HepG2 (cell line): ENCODE measurements at regions not wholly inside any gene's neighbourhood (a gene's known extent, or its start where the extent isn't known, plus 50 kb on each side); places are given as distances from the start of the nearest gene placed in this dataset.

Experiments used
- ATRX ChIP-seq: sonication (generic); formaldehyde crosslinking; IDR thresholded peaks from 2 replicates; pipeline ENCODE4 v1.4.0; 2020; ENCODE audit warnings: missing genetic modification reagents, borderline replicate concordance
- BATF2 ChIP-seq: sonication (generic); formaldehyde crosslinking; IDR thresholded peaks from 2 replicates; pipeline ENCODE4 v1.8.0; 2022; ENCODE audit warnings: mild to moderate bottlenecking, missing genetic modification reagents, moderate library complexity
- CCDC6 ChIP-seq: sonication (generic); formaldehyde crosslinking; IDR thresholded peaks from 2 replicates; pipeline ENCODE4 v1.8.1; 2022; ENCODE audit warnings: mild to moderate bottlenecking, missing genetic modification reagents, moderate library complexity
- DNMT1 ChIP-seq: sonication (generic); formaldehyde crosslinking; IDR thresholded peaks from 2 replicates; pipeline ENCODE4 v1.5.1; 2020; ENCODE audit warnings: mild to moderate bottlenecking, missing genetic modification reagents
- HMG20A ChIP-seq: IDR thresholded peaks from 2 replicates; pipeline ENCODE4 v1.6.1; 2016; ENCODE audit warnings: borderline replicate concordance
- HNRNPH1 ChIP-seq: fragments of 200-400 bp; formaldehyde crosslinking; optimal IDR thresholded peaks from 2 replicates; pipeline ENCODE3; 2017; ENCODE audit warnings: mild to moderate bottlenecking, low read depth, low read length
- HOXA3 ChIP-seq: sonication (generic); formaldehyde crosslinking; IDR thresholded peaks from 2 replicates; pipeline ENCODE4 v1.5.0; 2020; ENCODE audit warnings: missing genetic modification reagents
- IKZF5 ChIP-seq: IDR thresholded peaks from 2 replicates; pipeline ENCODE4 v1.6.1; 2018; ENCODE audit warnings: missing genetic modification reagents, mild to moderate bottlenecking, missing compliant biosample characterization
- JUND ChIP-seq: sonication (generic); formaldehyde crosslinking; IDR thresholded peaks from 2 replicates; pipeline ENCODE4 v1.8.0; 2022; ENCODE audit warnings: mild to moderate bottlenecking, missing genetic modification reagents
- KAT8 ChIP-seq: IDR thresholded peaks from 2 replicates; pipeline ENCODE4 v1.6.1; 2016; ENCODE audit warnings: missing genetic modification reagents, missing compliant biosample characterization
- KLF9 ChIP-seq: IDR thresholded peaks from 2 replicates; pipeline ENCODE4 v1.6.1; 2016; ENCODE audit warnings: low read depth
- MXD3 ChIP-seq: IDR thresholded peaks from 2 replicates; pipeline ENCODE4 v1.6.1; 2016; ENCODE audit warnings: mild to moderate bottlenecking, missing biosample characterization, missing genetic modification reagents
- NFE2L2 ChIP-seq: fragments of 150-350 bp; IDR thresholded peaks from 2 replicates; pipeline ENCODE4 v1.6.1; 2014; ENCODE audit warnings: low read length
- NR2F6 ChIP-seq, 2 experiments: IDR thresholded peaks; 2 replicates each; pipeline ENCODE4 v1.6.1; 2016; ENCODE audit warnings: antibody characterized with exemption in 1 of 2, mild to moderate bottlenecking in 1 of 2
- PAX8 ChIP-seq: sonication (generic); formaldehyde crosslinking; IDR thresholded peaks from 2 replicates; pipeline ENCODE4 v1.8.0; 2022; ENCODE audit warnings: mild to moderate bottlenecking, missing genetic modification reagents, borderline replicate concordance
- PCBP2 ChIP-seq: fragments of 200-400 bp; formaldehyde crosslinking; optimal IDR thresholded peaks from 2 replicates; pipeline ENCODE3; 2018; ENCODE audit warnings: low read length, low read depth; ENCODE audit not compliant: poor library complexity, severe bottlenecking
- PHB2 ChIP-seq: fragments of 450-650 bp; IDR thresholded peaks from 2 replicates; pipeline ENCODE4 v1.6.1; 2018; ENCODE audit not compliant: partially characterized antibody
- POGZ ChIP-seq: sonication (generic); formaldehyde crosslinking; IDR thresholded peaks from 2 replicates; pipeline ENCODE4 v1.4.0; 2020; ENCODE audit warnings: mild to moderate bottlenecking, missing genetic modification reagents
- POLR2A ChIP-seq, 2 experiments: IDR thresholded peaks; 2 replicates each; pipeline ENCODE4 v1.6.1; 2011; ENCODE audit warnings: low read depth in 2 of 2, low read length in 2 of 2, mild to moderate bottlenecking in 1 of 2, moderate library complexity in 1 of 2; ENCODE audit not compliant: insufficient read depth in 1 of 2
- PRPF4 ChIP-seq: fragments of 200-400 bp; formaldehyde crosslinking; IDR thresholded peaks from 2 replicates; pipeline ENCODE4 v1.6.1; 2016; ENCODE audit warnings: low read length, low read depth; ENCODE audit not compliant: poor library complexity, severe bottlenecking
- SALL2 ChIP-seq: sonication (generic); formaldehyde crosslinking; IDR thresholded peaks from 2 replicates; pipeline ENCODE4 v1.8.1; 2023; ENCODE audit warnings: mild to moderate bottlenecking, missing genetic modification reagents, inconsistent platforms
- SAP130 ChIP-seq: IDR thresholded peaks from 2 replicates; pipeline ENCODE4 v1.6.1; 2016; ENCODE audit warnings: low read depth
- SETDB1 ChIP-seq: sonication (generic); formaldehyde crosslinking; IDR thresholded peaks from 2 replicates; pipeline ENCODE4 v1.5.1; 2020; ENCODE audit warnings: missing genetic modification reagents, mild to moderate bottlenecking, borderline replicate concordance
- TFE3 ChIP-seq: IDR thresholded peaks from 2 replicates; pipeline ENCODE4 v1.6.1; 2016
- XRCC5 ChIP-seq: fragments of 200-400 bp; formaldehyde crosslinking; optimal IDR thresholded peaks from 2 replicates; pipeline ENCODE3; 2017; ENCODE audit warnings: mild to moderate bottlenecking, low read length
- ZNF432 ChIP-seq: sonication (generic); formaldehyde crosslinking; IDR thresholded peaks from 2 replicates; pipeline ENCODE4 v1.5.0; 2020; ENCODE audit warnings: missing genetic modification reagents, mild to moderate bottlenecking, borderline replicate concordance
- ZNF552 ChIP-seq: sonication (generic); formaldehyde crosslinking; IDR thresholded peaks from 2 replicates; pipeline ENCODE4 v1.9.0; 2022; ENCODE audit warnings: missing genetic modification reagents, mild to moderate bottlenecking, borderline replicate concordance
- TF ChIP-seq, protein P1 (sequence below): sonication (generic); formaldehyde crosslinking; IDR thresholded peaks from 2 replicates; pipeline ENCODE4 v1.5.0; 2020; ENCODE audit warnings: mild to moderate bottlenecking, missing genetic modification reagents

DNA sequence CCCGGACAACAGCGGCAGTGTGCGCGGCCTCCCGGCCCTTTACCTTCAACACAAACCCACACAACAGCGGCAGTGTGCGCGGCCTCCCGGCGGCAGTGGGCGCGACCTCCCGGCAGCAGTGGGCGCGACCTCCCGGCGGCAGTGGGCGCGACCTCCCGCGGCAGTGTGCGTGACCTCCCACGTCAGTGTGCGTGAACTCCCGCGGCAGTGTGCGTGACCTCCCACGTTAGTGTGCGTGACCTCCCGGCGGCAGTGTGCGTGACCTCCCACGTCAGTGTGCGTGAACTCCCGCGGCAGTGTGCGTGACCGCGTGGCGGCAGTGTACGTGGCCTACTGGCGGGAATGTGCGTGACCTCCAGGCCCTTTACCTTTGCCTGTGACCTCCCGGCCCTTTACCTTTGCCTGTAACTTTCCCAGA lies 576.6 kb upstream of the FRG1 start (continued):
- TF ChIP-seq BATF2 (CRISPR knock-in tag) (no peak), NR2F6 (IDR thresholded peaks at IDR 0.05) (peak; percentile 61), NR2F6 (CRISPR knock-in tag; IDR thresholded peaks at IDR 0.05) (peak; percentile 77), SALL2 (no peak), ATRX (CRISPR knock-in tag) (no peak), HMG20A (no peak), PHB2 (no peak), KLF9 (CRISPR knock-in tag) (no peak), SETDB1 (CRISPR knock-in tag) (no peak), NFE2L2 (no peak), ZNF432 (CRISPR knock-in tag) (no peak), DNMT1 (CRISPR knock-in tag) (no peak), IKZF5 (CRISPR knock-in tag) (no peak), KAT8 (peak; percentile 66), HOXA3 (CRISPR knock-in tag) (peak; percentile 65), POGZ (peak; percentile 80), POLR2A (IDR thresholded peaks at IDR 0.05; ENCODE audit: insufficient read depth in 1 of 2, low read depth in 2 of 2, low read length in 2 of 2) (peak; percentile 38 to 54; a peak in 2 of 4 replicates), SAP130 (peak; percentile 30; the same call in 1 of the 2 replicates), MXD3 (CRISPR knock-in tag) (no peak), HNRNPH1 (no peak), ZNF552 (no peak), CCDC6 (CRISPR knock-in tag) (no peak), PCBP2 (no peak), JUND (CRISPR knock-in tag) (no peak), PAX8 (CRISPR knock-in tag) (no peak), XRCC5 (no peak), TFE3 (0 out of 2 replicates have a peak, but pooled peaks have one; percentile 19), PRPF4 (no peak)
- TF ChIP-seq, protein P1, sequence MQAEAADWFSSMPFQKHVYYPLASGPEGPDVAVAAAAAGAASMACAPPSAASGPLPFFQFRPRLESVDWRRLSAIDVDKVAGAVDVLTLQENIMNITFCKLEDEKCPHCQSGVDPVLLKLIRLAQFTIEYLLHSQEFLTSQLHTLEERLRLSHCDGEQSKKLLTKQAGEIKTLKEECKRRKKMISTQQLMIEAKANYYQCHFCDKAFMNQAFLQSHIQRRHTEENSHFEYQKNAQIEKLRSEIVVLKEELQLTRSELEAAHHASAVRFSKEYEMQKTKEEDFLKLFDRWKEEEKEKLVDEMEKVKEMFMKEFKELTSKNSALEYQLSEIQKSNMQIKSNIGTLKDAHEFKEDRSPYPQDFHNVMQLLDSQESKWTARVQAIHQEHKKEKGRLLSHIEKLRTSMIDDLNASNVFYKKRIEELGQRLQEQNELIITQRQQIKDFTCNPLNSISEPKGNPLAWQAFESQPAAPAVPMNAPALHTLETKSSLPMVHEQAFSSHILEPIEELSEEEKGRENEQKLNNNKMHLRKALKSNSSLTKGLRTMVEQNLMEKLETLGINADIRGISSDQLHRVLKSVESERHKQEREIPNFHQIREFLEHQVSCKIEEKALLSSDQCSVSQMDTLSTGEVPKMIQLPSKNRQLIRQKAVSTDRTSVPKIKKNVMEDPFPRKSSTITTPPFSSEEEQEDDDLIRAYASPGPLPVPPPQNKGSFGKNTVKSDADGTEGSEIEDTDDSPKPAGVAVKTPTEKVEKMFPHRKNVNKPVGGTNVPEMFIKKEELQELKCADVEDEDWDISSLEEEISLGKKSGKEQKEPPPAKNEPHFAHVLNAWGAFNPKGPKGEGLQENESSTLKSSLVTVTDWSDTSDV (CRISPR knock-in tag), result no peak
